ENCODE measurements at regions not wholly inside any gene's neighbourhood (a gene's known extent, or its start where the extent isn't known, plus 50 kb on each side); places are given as distances from the start of the nearest gene placed in this dataset.

- intact Hi-C loops (cut with DNase I; ENCODE audit: low total_unique reads), result no loop called here
- Histone ChIP-seq H3K4me1 (peaks cover 0 to 9% (median 0%) of the 10 kb centered on the region in 6 donors), H3K36me3 (peaks cover 0 to 22% (median 0%) of the 10 kb centered on the region in 6 donors), H3K27ac (no peak overlapping the region), H3K27me3 (replicated peaks in 1 of 7) (no peaks in the 10 kb centered on the region), H3K4me3 (no peak overlapping the region), H3K9me3 (no peaks in the 10 kb centered on the region)
- DNase-seq, result no peak
- TF ChIP-seq POLR2A (IDR thresholded peaks at IDR 0.05) (no peak), CTCF (IDR thresholded peaks at IDR 0.05 in 8 of 11, conservative IDR thresholded peaks at IDR 0.05 in 3 of 11) (no peak), POLR2AphosphoS5 (IDR thresholded peaks at IDR 0.05) (no peak)
- 89 to 100% (median 97%) methylated on average over 1 of the region's 1 CpG for WGBS, 5 donors
Observed at GRCh38 chr1:232515706-232516105, 114.2 kb downstream of the SIPA1L2 start.

GRCh38 chr1:232512712-232513111 is 117.2 kb downstream of the SIPA1L2 start:
- no peaks in the 10 kb centered on the region for H3K9me3 ChIP-seq
- WGBS, 5 donors, result 90 to 97% (median 93%) methylated on average over 5 of the region's 5 CpGs
- no peaks in the 10 kb centered on the region for H3K27me3 ChIP-seq (replicated peaks in 1 of 7)
- H3K4me3 ChIP-seq, result no peak overlapping the region
- H3K27ac ChIP-seq, result no peak overlapping the region
- peaks cover 0 to 22% (median 0%) of the 10 kb centered on the region in 6 donors for H3K36me3 ChIP-seq
- TF ChIP-seq CTCF (IDR thresholded peaks at IDR 0.05 in 8 of 11, conservative IDR thresholded peaks at IDR 0.05 in 3 of 11), result no peak
- TF ChIP-seq POLR2AphosphoS5 (IDR thresholded peaks at IDR 0.05), result no peak
- TF ChIP-seq POLR2A (IDR thresholded peaks at IDR 0.05), result no peak
- peaks cover 0 to 39% (median 13%) of the 10 kb centered on the region in 6 donors for H3K4me1 ChIP-seq
- DNase-seq, result no peak
- intact Hi-C loops (cut with DNase I; ENCODE audit: low total_unique reads), result no loop called here

- DNase-seq, result no peak
- TF ChIP-seq POLR2AphosphoS5 (IDR thresholded peaks at IDR 0.05) (no peak), CTCF (IDR thresholded peaks at IDR 0.05 in 8 of 11, conservative IDR thresholded peaks at IDR 0.05 in 3 of 11) (no peak)
- intact Hi-C loops (cut with DNase I; ENCODE audit: low total_unique reads), result no loop called here
- Histone ChIP-seq H3K4me1 (peaks cover 0 to 42% (median 13%) of the 10 kb centered on the region in 6 donors), H3K36me3 (peaks cover 0 to 22% (median 0%) of the 10 kb centered on the region in 6 donors), H3K27me3 (replicated peaks in 1 of 7) (no peaks in the 10 kb centered on the region), H3K27ac (no peak overlapping the region), H3K9me3 (no peaks in the 10 kb centered on the region), H3K4me3 (no peak overlapping the region)
- WGBS, 5 donors, result 74 to 91% (median 90%) methylated on average over 1 of the region's 1 CpG
Observed at GRCh38 chr1:232511172-232511571, 118.8 kb downstream of the SIPA1L2 start.

GRCh38 chr1:232510367-232511110 is 119.4 kb downstream of the SIPA1L2 start:
- peaks cover 0 to 42% (median 13%) of the 10 kb centered on the region in 6 donors for H3K4me1 ChIP-seq
- no peaks in the 10 kb centered on the region for H3K27me3 ChIP-seq (replicated peaks in 1 of 7)
- H3K27ac ChIP-seq, result no peak overlapping the region
- DNase-seq, result no peak
- H3K4me3 ChIP-seq, result no peak overlapping the region
- H3K36me3 ChIP-seq, result peaks cover 0 to 22% (median 0%) of the 10 kb centered on the region in 6 donors
- 83 to 87% (median 86%) methylated on average over 6 of the region's 6 CpGs for WGBS, 5 donors
- no peaks in the 10 kb centered on the region for H3K9me3 ChIP-seq
- intact Hi-C loops (cut with DNase I; ENCODE audit: low total_unique reads), result no loop called here
- no peak for TF ChIP-seq CTCF (IDR thresholded peaks at IDR 0.05 in 8 of 11, conservative IDR thresholded peaks at IDR 0.05 in 3 of 11)
- TF ChIP-seq POLR2A (IDR thresholded peaks at IDR 0.05), result no peak
- no peak for TF ChIP-seq POLR2AphosphoS5 (IDR thresholded peaks at IDR 0.05)
